KMS-11 (cell line): ENCODE measurements at regions not wholly inside any gene's neighbourhood (a gene's known extent, or its start where the extent isn't known, plus 50 kb on each side); places are given as distances from the start of the nearest gene placed in this dataset.

Experiments
- H2AFZ ChIP-seq: fragments of 200-600 bp; sonication (generic); 2 replicates; pipeline ENCODE4 v1.6.1; 2016; ENCODE audit warnings: antibody characterized with exemption, mixed run types, low read depth
- H3K27ac ChIP-seq: fragments of 200-600 bp; sonication (generic); 2 replicates; pipeline ENCODE4 v1.6.1; 2016; ENCODE audit warnings: mild to moderate bottlenecking, mixed run types
- H3K27me3 ChIP-seq: fragments of 200-600 bp; sonication (generic); 2 replicates; pipeline ENCODE4 v1.6.1; 2017; ENCODE audit warnings: mild to moderate bottlenecking, low read depth, mixed run types, moderate library complexity; ENCODE audit not compliant: insufficient read depth
- H3K36me3 ChIP-seq: fragments of 200-600 bp; sonication (generic); 2 replicates; pipeline ENCODE4 v1.6.1; 2017; ENCODE audit warnings: mild to moderate bottlenecking, mixed run types; ENCODE audit not compliant: insufficient read depth
- H3K4me1 ChIP-seq: fragments of 200-600 bp; sonication (generic); 2 replicates; pipeline ENCODE4 v1.6.1; 2016; ENCODE audit warnings: mild to moderate bottlenecking, low read depth, mixed run types; ENCODE audit not compliant: poor library complexity, severe bottlenecking
- H3K4me2 ChIP-seq: fragments of 200-600 bp; sonication (generic); 2 replicates; pipeline ENCODE4 v1.7.0; 2016; ENCODE audit warnings: mild to moderate bottlenecking, mixed run types
- H3K4me3 ChIP-seq: fragments of 200-600 bp; sonication (generic); IDR thresholded peaks from 2 replicates; pipeline ENCODE4 v1.6.1; 2017; ENCODE audit warnings: low read depth, low read length, mixed read lengths; ENCODE audit not compliant: insufficient read depth
- H3K79me2 ChIP-seq: fragments of 200-600 bp; sonication (generic); 2 replicates; pipeline ENCODE4 v1.6.1; 2016; ENCODE audit warnings: low read depth, mixed run types; ENCODE audit not compliant: insufficient read depth
- H3K9ac ChIP-seq: fragments of 200-600 bp; sonication (generic); 2 replicates; pipeline ENCODE4 v1.6.1; 2016; ENCODE audit warnings: mild to moderate bottlenecking, mixed run types
- H4K20me1 ChIP-seq: fragments of 200-600 bp; sonication (generic); 2 replicates; pipeline ENCODE4 v1.6.1; 2016; ENCODE audit warnings: mild to moderate bottlenecking, mixed run types; ENCODE audit not compliant: insufficient read depth
- TF ChIP-seq, protein P1 (sequence below): fragments of 200-600 bp; sonication (generic); conservative IDR thresholded peaks from 2 replicates; pipeline ENCODE4 v1.6.1; 2017; ENCODE audit warnings: low read depth, mild to moderate bottlenecking, antibody characterized with exemption, low read length, moderate library complexity, mixed read lengths

DNA sequence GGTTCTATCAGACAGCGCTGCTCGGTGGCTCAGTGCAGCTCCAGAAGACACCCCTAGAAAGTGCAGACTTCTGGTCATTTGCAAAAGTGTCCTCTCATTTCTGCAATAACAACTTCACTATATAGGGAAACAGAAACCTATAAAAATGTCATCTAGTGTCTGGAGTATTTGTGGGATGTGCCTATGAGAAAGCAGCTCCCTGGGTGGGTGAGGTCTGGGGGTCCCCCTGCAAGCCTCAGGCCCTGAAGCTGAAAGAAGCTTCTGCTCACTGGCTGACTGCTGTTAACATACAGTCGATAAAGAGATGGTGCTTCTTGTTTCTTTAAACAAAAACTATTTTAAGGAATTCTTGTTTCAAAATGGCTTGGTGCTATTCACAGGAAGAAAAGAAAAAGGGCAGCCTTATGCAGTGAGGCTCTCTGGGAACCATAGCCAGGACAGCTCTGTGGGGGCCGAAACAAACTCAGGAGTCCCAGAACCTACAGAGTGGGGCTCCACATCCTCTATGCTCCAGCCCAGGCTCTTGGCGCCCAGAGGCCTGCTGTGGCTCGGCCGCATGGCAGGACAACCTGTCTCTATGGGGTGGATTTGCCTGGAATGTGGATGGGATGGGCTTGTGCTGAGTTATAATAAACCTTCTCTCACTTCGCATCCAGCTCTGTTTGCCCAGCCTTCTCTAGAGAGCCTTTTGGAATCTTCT, 109.7 kb downstream of the BANF2 start:
- no peaks in the 10 kb centered on the region for H3K79me2 ChIP-seq
- H3K4me2 ChIP-seq: no peak overlapping the region
- H3K36me3 ChIP-seq: no peaks in the 10 kb centered on the region
- H3K4me3 ChIP-seq: no peak overlapping the region
- TF ChIP-seq, protein P1, sequence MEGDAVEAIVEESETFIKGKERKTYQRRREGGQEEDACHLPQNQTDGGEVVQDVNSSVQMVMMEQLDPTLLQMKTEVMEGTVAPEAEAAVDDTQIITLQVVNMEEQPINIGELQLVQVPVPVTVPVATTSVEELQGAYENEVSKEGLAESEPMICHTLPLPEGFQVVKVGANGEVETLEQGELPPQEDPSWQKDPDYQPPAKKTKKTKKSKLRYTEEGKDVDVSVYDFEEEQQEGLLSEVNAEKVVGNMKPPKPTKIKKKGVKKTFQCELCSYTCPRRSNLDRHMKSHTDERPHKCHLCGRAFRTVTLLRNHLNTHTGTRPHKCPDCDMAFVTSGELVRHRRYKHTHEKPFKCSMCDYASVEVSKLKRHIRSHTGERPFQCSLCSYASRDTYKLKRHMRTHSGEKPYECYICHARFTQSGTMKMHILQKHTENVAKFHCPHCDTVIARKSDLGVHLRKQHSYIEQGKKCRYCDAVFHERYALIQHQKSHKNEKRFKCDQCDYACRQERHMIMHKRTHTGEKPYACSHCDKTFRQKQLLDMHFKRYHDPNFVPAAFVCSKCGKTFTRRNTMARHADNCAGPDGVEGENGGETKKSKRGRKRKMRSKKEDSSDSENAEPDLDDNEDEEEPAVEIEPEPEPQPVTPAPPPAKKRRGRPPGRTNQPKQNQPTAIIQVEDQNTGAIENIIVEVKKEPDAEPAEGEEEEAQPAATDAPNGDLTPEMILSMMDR: no peak
- no peak overlapping the region for H3K27ac ChIP-seq
- no peak overlapping the region for H2AFZ ChIP-seq
- no peaks in the 10 kb centered on the region for H3K27me3 ChIP-seq
- no peaks in the 10 kb centered on the region for H4K20me1 ChIP-seq
- no peak overlapping the region for H3K9ac ChIP-seq
- no peaks in the 10 kb centered on the region for H3K4me1 ChIP-seq

GRCh38 chr20:17808782-17809181, 109.0 kb downstream of the BANF2 start:
- no peak overlapping the region for H2AFZ ChIP-seq
- no peaks in the 10 kb centered on the region for H3K4me1 ChIP-seq
- H3K36me3 ChIP-seq: no peaks in the 10 kb centered on the region
- H3K79me2 ChIP-seq: no peaks in the 10 kb centered on the region
- H4K20me1 ChIP-seq: no peaks in the 10 kb centered on the region
- H3K9ac ChIP-seq: no peak overlapping the region
- H3K4me3 ChIP-seq: no peak overlapping the region
- no peak overlapping the region for H3K27ac ChIP-seq
- TF ChIP-seq, protein P1: no peak
- H3K27me3 ChIP-seq: no peaks in the 10 kb centered on the region
- no peak overlapping the region for H3K4me2 ChIP-seq

DNA sequence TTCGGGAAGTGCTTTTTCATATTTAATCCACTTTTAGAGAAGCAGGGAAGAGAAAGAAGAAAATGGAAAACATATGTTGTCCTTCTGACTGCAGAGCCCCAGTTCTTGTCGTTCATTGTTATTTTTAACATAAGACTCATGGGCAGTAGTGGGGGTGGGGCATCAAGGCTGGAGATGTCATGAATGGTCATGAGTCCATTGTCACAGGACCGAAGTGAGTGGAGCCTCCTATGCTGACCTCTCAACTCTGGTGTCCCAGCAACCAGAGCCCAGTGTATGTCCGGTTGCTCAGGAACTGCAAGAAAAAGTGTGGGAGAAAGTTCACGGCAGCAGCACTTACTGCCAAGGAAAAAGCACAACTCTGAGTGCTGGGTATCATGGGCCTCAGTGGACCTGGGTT, 108.6 kb downstream of the BANF2 start:
- TF ChIP-seq, protein P1: no peak

GRCh38 chr20:17807651-17808050, 107.9 kb downstream of the BANF2 start:
- Histone ChIP-seq H3K4me1 (no peaks in the 10 kb centered on the region), H3K27ac (no peak overlapping the region), H2AFZ (no peak overlapping the region), H3K4me2 (no peak overlapping the region), H3K9ac (no peak overlapping the region), H3K36me3 (no peaks in the 10 kb centered on the region), H3K27me3 (no peaks in the 10 kb centered on the region), H4K20me1 (no peaks in the 10 kb centered on the region), H3K79me2 (no peaks in the 10 kb centered on the region), H3K4me3 (no peak overlapping the region)
- TF ChIP-seq, protein P1: no peak

More for the DNA sequence above, 108.6 kb downstream of the BANF2 start:
- H3K27ac ChIP-seq: no peak overlapping the region
- no peaks in the 10 kb centered on the region for H4K20me1 ChIP-seq
- H3K36me3 ChIP-seq: no peaks in the 10 kb centered on the region
- no peaks in the 10 kb centered on the region for H3K27me3 ChIP-seq
- no peak overlapping the region for H3K4me3 ChIP-seq
- H2AFZ ChIP-seq: no peak overlapping the region
- no peak overlapping the region for H3K4me2 ChIP-seq
- no peak overlapping the region for H3K9ac ChIP-seq
- no peaks in the 10 kb centered on the region for H3K79me2 ChIP-seq
- no peaks in the 10 kb centered on the region for H3K4me1 ChIP-seq
